Left ventricle myocardium inferior (tissue), 1 donor: ENCODE measurements at regions not wholly inside any gene's neighbourhood (a gene's known extent, or its start where the extent isn't known, plus 50 kb on each side); places are given as distances from the start of the nearest gene placed in this dataset.

Experiments used
- DNase-seq: peaks from one replicate; pipeline ENCODE4 v3.0.0-alpha.2; 2020
- H3K27ac ChIP-seq: fragments of 200-600 bp; replicated peaks from 2 replicates; pipeline ENCODE4 v1.8.0; 2021
- H3K27me3 ChIP-seq: fragments of 200-600 bp; 2 replicates; pipeline ENCODE4 v1.8.0; 2021; ENCODE audit warnings: low read depth
- H3K36me3 ChIP-seq: fragments of 200-600 bp; 2 replicates; pipeline ENCODE4 v1.8.0; 2021
- H3K4me1 ChIP-seq: fragments of 200-600 bp; 2 replicates; pipeline ENCODE4 v1.8.0; 2021
- H3K4me3 ChIP-seq: fragments of 200-600 bp; 2 replicates; pipeline ENCODE4 v1.8.0; 2021; ENCODE audit warnings: mild to moderate bottlenecking, moderate library complexity
- H3K9me3 ChIP-seq: fragments of 200-600 bp; replicated peaks from 2 replicates; pipeline ENCODE4 v1.8.0; 2021
- intact Hi-C: fragments of 100-400 bp; cut with micrococcal nuclease; formaldehyde crosslinking; loops from one replicate; pipeline ENCODE4 v1.11.0; 2022
- TF ChIP-seq, protein P1 (sequence below): fragments of 200-600 bp; IDR thresholded peaks from 2 replicates; pipeline ENCODE4 v1.8.0; 2021; ENCODE audit warnings: antibody characterized with exemption, mild to moderate bottlenecking, borderline replicate concordance
- donor health status: DM: no; HTN: yes; CAD: no; lungs with severe emphysema.

DNA sequence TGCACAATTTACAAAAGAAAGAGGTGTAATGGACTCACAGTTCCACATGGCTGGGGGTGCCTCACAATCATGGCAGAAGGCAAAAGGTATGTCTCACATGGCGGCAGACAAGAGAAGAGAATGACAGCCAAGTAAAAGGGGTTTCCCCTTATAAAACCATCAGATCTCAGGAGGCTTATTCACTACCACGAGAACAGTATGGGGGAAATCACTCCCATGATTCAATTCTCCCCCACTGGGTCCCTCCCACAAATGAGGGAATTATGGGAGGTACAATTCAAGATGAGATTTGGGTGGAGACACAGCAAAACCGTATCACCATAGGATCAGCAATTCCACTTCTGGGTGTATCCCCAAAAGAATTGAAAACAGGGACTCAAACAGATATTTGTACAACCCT is 97.5 kb upstream of the STX18 start:
- no peaks in the 10 kb centered on the region for H3K4me1 ChIP-seq
- no peak overlapping the region for H3K4me3 ChIP-seq
- no peaks in the 10 kb centered on the region for H3K36me3 ChIP-seq
- intact Hi-C loops, result no loop called here
- TF ChIP-seq, protein P1, sequence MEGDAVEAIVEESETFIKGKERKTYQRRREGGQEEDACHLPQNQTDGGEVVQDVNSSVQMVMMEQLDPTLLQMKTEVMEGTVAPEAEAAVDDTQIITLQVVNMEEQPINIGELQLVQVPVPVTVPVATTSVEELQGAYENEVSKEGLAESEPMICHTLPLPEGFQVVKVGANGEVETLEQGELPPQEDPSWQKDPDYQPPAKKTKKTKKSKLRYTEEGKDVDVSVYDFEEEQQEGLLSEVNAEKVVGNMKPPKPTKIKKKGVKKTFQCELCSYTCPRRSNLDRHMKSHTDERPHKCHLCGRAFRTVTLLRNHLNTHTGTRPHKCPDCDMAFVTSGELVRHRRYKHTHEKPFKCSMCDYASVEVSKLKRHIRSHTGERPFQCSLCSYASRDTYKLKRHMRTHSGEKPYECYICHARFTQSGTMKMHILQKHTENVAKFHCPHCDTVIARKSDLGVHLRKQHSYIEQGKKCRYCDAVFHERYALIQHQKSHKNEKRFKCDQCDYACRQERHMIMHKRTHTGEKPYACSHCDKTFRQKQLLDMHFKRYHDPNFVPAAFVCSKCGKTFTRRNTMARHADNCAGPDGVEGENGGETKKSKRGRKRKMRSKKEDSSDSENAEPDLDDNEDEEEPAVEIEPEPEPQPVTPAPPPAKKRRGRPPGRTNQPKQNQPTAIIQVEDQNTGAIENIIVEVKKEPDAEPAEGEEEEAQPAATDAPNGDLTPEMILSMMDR, result no peak
- no peak for DNase-seq
- no peaks in the 10 kb centered on the region for H3K27me3 ChIP-seq
- H3K27ac ChIP-seq, result no peak overlapping the region
- H3K9me3 ChIP-seq, result no peaks in the 10 kb centered on the region

DNA sequence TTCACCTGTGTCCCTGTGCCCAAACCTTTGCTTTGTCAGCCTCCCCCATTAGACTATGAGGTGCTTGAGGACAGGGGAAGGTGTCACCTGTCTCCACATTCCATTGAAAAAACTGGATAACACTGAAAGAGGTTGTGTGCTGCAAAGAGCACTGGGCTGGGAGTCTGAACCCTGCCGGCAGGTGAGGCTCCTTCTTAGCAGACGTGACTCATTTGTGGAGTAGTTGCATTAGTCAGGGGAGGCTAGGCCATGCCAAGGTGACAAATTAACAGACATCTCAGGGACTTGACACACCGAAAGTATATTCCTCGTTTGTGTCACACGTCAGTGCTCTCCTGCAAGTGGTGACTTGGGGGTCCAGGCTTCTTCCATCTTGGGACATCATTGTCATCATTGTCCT is 95.9 kb upstream of the STX18 start:
- H3K4me3 ChIP-seq, result no peak overlapping the region

DNA sequence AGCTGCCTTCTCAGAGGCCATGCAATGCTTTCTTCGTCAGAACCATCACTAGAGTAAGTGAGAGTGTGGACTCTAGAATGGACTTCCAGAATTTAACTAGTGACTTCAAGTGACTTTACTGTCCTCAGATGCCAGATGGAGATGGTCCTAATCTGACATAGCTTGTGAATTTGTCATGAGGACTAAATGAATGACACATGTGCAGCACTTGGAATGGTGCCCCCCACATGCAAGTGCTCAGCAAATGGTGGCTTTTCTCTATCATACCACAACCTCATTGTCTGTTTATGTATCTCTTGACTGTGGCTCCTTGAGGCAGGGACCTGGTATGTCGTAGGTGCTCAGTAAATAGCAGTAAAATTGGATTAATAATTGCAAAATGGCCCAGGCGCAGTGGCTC is 91.6 kb upstream of the STX18 start:
- intact Hi-C loops, result no loop called here
- DNase-seq, result no peak
- TF ChIP-seq, protein P1, result no peak
- Histone ChIP-seq H3K36me3 (no peaks in the 10 kb centered on the region), H3K27me3 (no peaks in the 10 kb centered on the region), H3K9me3 (peaks cover 10% of the 10 kb centered on the region), H3K4me1 (no peaks in the 10 kb centered on the region), H3K4me3 (no peak overlapping the region), H3K27ac (no peak overlapping the region)

More for the DNA sequence above, 95.9 kb upstream of the STX18 start:
- TF ChIP-seq, protein P1, result no peak
- Histone ChIP-seq H3K27ac (no peak overlapping the region), H3K4me1 (no peaks in the 10 kb centered on the region), H3K9me3 (no peaks in the 10 kb centered on the region), H3K27me3 (no peaks in the 10 kb centered on the region), H3K36me3 (no peaks in the 10 kb centered on the region)
- intact Hi-C loops, result no loop called here
- no peak for DNase-seq

DNA sequence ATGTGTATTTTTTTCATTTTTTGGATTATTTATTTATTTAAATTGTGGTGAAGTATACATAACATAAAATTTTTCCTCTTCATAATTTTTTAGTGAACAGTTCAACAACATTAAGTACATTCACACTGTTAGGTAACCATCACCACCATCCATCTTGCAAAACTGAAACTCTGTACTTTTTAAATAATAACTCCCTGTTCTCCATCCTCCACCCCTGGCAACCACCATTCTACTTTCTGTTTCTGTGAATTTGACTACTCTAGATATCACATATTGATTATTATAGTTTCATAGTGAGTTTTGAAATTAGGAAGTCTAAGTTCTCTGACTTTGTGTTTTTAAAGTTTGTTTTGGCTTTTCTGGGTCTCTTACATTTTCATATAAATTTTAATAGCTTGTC is 89.3 kb upstream of the STX18 start:
- H3K9me3 ChIP-seq, result peaks cover 10% of the 10 kb centered on the region
- no peak for DNase-seq
- intact Hi-C loops, result no loop called here
- H3K4me3 ChIP-seq, result no peak overlapping the region
- no peaks in the 10 kb centered on the region for H3K36me3 ChIP-seq
- H3K27ac ChIP-seq, result no peak overlapping the region
- TF ChIP-seq, protein P1, result no peak
- H3K4me1 ChIP-seq, result no peaks in the 10 kb centered on the region
- H3K27me3 ChIP-seq, result no peaks in the 10 kb centered on the region

DNA sequence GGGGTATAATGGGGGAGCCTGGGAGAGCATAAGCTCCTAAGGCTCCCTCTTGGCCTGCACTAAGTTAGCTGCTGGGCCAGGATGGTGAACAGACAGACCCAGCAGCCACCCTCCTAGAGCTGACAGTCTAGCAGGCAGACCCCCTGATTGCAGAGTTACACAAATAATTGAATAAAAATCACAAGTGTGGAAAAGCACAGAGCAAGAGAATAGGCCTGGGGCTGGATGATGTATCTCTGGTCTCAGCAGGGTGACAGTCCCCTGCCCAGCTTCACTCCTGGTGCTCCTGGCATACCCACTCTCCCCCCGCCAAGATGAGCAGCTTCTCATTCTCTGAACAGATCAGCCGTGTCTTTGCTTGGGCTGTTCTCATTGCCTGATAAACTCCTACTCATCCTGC is 86.1 kb upstream of the STX18 start:
- intact Hi-C loops, result no loop called here
- no peak overlapping the region for H3K27ac ChIP-seq
- no peaks in the 10 kb centered on the region for H3K27me3 ChIP-seq
- no peak for DNase-seq
- no peaks in the 10 kb centered on the region for H3K4me1 ChIP-seq
- no peak overlapping the region for H3K4me3 ChIP-seq
- TF ChIP-seq, protein P1, result no peak
- peaks cover 10% of the 10 kb centered on the region for H3K9me3 ChIP-seq
- H3K36me3 ChIP-seq, result no peaks in the 10 kb centered on the region

DNA sequence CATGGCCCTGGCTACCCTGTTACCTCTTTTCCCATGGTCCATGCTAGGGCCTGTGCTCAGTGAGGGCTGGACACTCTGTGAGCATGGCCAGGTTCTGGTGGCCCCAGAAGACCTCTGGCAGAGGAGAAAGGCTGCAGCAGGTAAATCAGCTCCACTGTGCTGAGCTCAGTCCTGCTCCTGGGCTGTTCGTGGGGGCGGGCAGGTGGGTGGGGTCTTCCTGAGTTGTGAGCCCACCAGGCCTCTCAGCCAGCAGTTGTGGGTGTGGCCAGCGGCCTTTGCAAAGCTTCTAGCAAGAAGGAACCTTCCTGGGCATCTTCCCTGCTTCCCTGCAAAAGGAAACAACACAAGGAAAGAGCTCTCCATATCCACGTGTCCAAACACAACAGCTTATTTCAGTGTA is 85.3 kb upstream of the STX18 start:
- Histone ChIP-seq H3K4me3 (no peak overlapping the region), H3K36me3 (no peaks in the 10 kb centered on the region), H3K27ac (no peak overlapping the region), H3K4me1 (no peaks in the 10 kb centered on the region), H3K27me3 (no peaks in the 10 kb centered on the region), H3K9me3 (peaks cover 10% of the 10 kb centered on the region)
- TF ChIP-seq, protein P1, result no peak
- DNase-seq, result no peak
- intact Hi-C loops, result no loop called here
